Endodermal cell (in vitro differentiated cells): ENCODE measurements at regions not wholly inside any gene's neighbourhood (a gene's known extent, or its start where the extent isn't known, plus 50 kb on each side); places are given as distances from the start of the nearest gene placed in this dataset.
"Not testable (repeated sequence)": the region's sequence is repeated elsewhere in the genome, so short reads cannot be mapped to it uniquely, and the experiment has no call there.

Experiments
- DNase-seq: peaks from one replicate; pipeline ENCODE4 v3.0.0-alpha.2; 2017
- H3K27ac ChIP-seq: 2 replicates; pipeline ENCODE4 v1.5.1; 2013; ENCODE audit warnings: mild to moderate bottlenecking, low read depth, low read length, moderate library complexity
- H3K27me3 ChIP-seq: 2 replicates; pipeline ENCODE4 v1.6.1; 2013; ENCODE audit warnings: mild to moderate bottlenecking, low read length, moderate library complexity; ENCODE audit not compliant: insufficient read depth, control insufficient read depth, poor library complexity, severe bottlenecking
- H3K36me3 ChIP-seq: 2 replicates; pipeline ENCODE4 v1.7.0; 2013; ENCODE audit warnings: mild to moderate bottlenecking, low read length, moderate library complexity; ENCODE audit not compliant: control insufficient read depth, insufficient read depth
- H3K4me1 ChIP-seq: one replicate; pipeline ENCODE4 v1.7.0; 2013; ENCODE audit warnings: low read length; ENCODE audit not compliant: control insufficient read depth, insufficient read depth
- H3K4me3 ChIP-seq: 2 replicates; pipeline ENCODE4 v1.5.1; 2013; ENCODE audit warnings: mild to moderate bottlenecking, low read length, moderate library complexity
- H3K9ac ChIP-seq: 2 replicates; pipeline ENCODE4 v1.6.1; 2013; ENCODE audit warnings: mild to moderate bottlenecking, low read length, moderate library complexity; ENCODE audit not compliant: poor library complexity, severe bottlenecking; ENCODE audit errors: extremely low read depth
- H3K9me3 ChIP-seq: 2 replicates; pipeline ENCODE4 v1.6.1; 2013; ENCODE audit warnings: mild to moderate bottlenecking, low read length, moderate library complexity; ENCODE audit not compliant: control insufficient read depth
- H3K27ac Mint-ChIP-seq: 2 replicates; pipeline ENCODE4 v1.8.0; 2020; ENCODE audit warnings: mixed read lengths
- H3K27me3 Mint-ChIP-seq: 2 replicates; pipeline ENCODE4 v1.8.0; 2021; ENCODE audit warnings: mild to moderate bottlenecking, mixed read lengths; ENCODE audit not compliant: insufficient read depth
- H3K36me3 Mint-ChIP-seq: 2 replicates; pipeline ENCODE4 v1.8.0; 2020; ENCODE audit warnings: low read depth, mixed read lengths
- H3K4me1 Mint-ChIP-seq: 2 replicates; pipeline ENCODE4 v1.8.0; 2020; ENCODE audit warnings: mixed read lengths
- H3K4me3 Mint-ChIP-seq: 2 replicates; pipeline ENCODE4 v1.8.0; 2020; ENCODE audit warnings: mild to moderate bottlenecking, moderate library complexity, mixed read lengths
- H3K9me3 Mint-ChIP-seq: 2 replicates; pipeline ENCODE4 v1.8.0; 2020; ENCODE audit warnings: mild to moderate bottlenecking, mixed read lengths
- CTCF ChIP-seq: fragments of 200-600 bp; sonication (generic); conservative IDR thresholded peaks from 2 replicates; pipeline ENCODE4 v1.5.0; 2021; ENCODE audit warnings: antibody characterized with exemption, mild to moderate bottlenecking
- WGBS, 2 experiments: methylation state at CpG; one replicate each; pipeline versions ENCODE4 v1.1.5 to v1.1.7; 2013; ENCODE audit warnings: missing lambda C conversion rate in 2 of 2, mixed read lengths in 1 of 2; ENCODE audit not compliant: insufficient coverage in 1 of 2, insufficient read length in 1 of 2; 5-methylcytosine and 5-hydroxymethylcytosine counted together

DNA sequence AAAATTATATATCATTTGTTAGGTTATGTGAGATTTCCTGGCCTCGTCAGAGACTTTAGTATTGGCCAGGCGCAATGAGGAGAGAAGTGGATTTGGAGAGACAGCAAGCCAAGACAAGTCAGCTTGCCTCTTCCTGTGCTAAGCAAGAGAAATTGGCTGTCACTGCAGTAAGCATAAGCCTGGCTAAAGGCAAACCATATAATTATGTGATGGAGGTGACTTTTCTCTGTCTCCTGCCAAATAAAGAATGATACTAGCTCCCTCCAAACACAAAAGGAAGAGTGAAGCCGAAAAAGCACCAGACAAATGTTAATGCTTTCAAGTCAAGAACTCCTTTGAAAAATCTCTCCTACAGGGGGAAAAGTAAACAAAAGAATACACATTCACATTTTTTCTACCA, 2246.0 kb downstream of the ARAP2 start:
- Histone ChIP-seq H3K9me3 (no peaks in the 10 kb centered on the region), H3K27ac (no peak overlapping the region), H3K4me1 (no peaks in the 10 kb centered on the region), H3K27me3 (no peaks in the 10 kb centered on the region), H3K36me3 (no peaks in the 10 kb centered on the region), H3K4me3 (no peak overlapping the region), H3K9ac (no peak overlapping the region)
- no peak overlapping the region for H3K27ac Mint-ChIP-seq
- H3K4me1 Mint-ChIP-seq = peaks cover 5% of the 10 kb centered on the region
- DNase-seq = no peak
- 77% methylated on average over 3 of the region's 3 CpGs; no CpG with 5 or more reads in 1 of the 2 experiments for WGBS, 2 experiments
- H3K4me3 Mint-ChIP-seq = no peak overlapping the region
- H3K36me3 Mint-ChIP-seq = no peaks in the 10 kb centered on the region
- H3K9me3 Mint-ChIP-seq = no peaks in the 10 kb centered on the region
- H3K27me3 Mint-ChIP-seq = no peaks in the 10 kb centered on the region
- no peak for TF ChIP-seq CTCF

- Histone ChIP-seq H3K4me1 (no peaks in the 10 kb centered on the region), H3K4me3 (no peak overlapping the region), H3K27me3 (no peaks in the 10 kb centered on the region), H3K9ac (no peak overlapping the region), H3K27ac (no peak overlapping the region), H3K36me3 (no peaks in the 10 kb centered on the region), H3K9me3 (no peaks in the 10 kb centered on the region)
- WGBS, 2 experiments = 85 to 100% methylated on average over 1 to 3 of the region's 3 CpGs
- no peak overlapping the region for H3K4me3 Mint-ChIP-seq
- no peak for TF ChIP-seq CTCF
- DNase-seq = no peak
- no peak overlapping the region for H3K27ac Mint-ChIP-seq
- H3K9me3 Mint-ChIP-seq = no peaks in the 10 kb centered on the region
- H3K27me3 Mint-ChIP-seq = no peaks in the 10 kb centered on the region
- H3K36me3 Mint-ChIP-seq = no peaks in the 10 kb centered on the region
- H3K4me1 Mint-ChIP-seq = peaks cover 5% of the 10 kb centered on the region
Observed at GRCh38 chr4:34000356-34000755, 2244.0 kb downstream of the ARAP2 start.

DNA sequence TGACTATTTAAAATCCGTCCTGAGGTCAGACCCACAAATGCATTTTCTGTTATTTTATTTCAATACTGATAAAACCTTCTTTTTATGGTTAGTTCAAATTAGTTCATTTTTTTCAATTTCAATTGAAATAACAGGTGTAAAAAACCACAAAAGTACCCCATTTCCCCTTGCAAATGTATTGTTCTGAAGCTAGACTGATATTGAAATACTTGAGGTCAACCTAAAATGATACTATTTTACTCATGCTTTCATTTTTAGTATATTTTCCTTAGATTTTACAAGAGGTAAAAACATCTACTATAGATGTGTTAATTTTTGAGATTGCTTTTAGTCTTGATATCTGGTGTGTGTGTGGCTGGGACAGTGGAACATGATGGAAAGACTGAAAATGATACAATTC, 2237.8 kb downstream of the ARAP2 start:
- WGBS, 2 experiments = 91% methylated on average over 1 of the region's 1 CpG; no CpG with 5 or more reads in 1 of the 2 experiments
- not testable (repeated sequence) for H3K36me3 ChIP-seq, H3K27ac Mint-ChIP-seq, H3K9me3 ChIP-seq, H3K27me3 Mint-ChIP-seq, H3K27ac ChIP-seq, H3K9me3 Mint-ChIP-seq, H3K4me1 ChIP-seq, H3K4me3 Mint-ChIP-seq, H3K4me3 ChIP-seq, H3K36me3 Mint-ChIP-seq, H3K4me1 Mint-ChIP-seq, DNase-seq, H3K9ac ChIP-seq, H3K27me3 ChIP-seq

- no peak overlapping the region for H3K9ac ChIP-seq
- Mint-ChIP-seq H3K36me3 (no peaks in the 10 kb centered on the region), H3K27ac (no peak overlapping the region), H3K27me3 (no peaks in the 10 kb centered on the region), H3K9me3 (no peaks in the 10 kb centered on the region), H3K4me3 (no peak overlapping the region), H3K4me1 (no peaks in the 10 kb centered on the region)
- no peaks in the 10 kb centered on the region for H3K9me3 ChIP-seq
- no peaks in the 10 kb centered on the region for H3K4me1 ChIP-seq
- no CpG with 5 or more reads among the region's 1 CpG for WGBS, 2 experiments
- DNase-seq = no peak
- no peak for TF ChIP-seq CTCF
- H3K36me3 ChIP-seq = no peaks in the 10 kb centered on the region
- no peaks in the 10 kb centered on the region for H3K27me3 ChIP-seq
- no peak overlapping the region for H3K4me3 ChIP-seq
- no peak overlapping the region for H3K27ac ChIP-seq
Observed at GRCh38 chr4:34009951-34010350, 2234.4 kb downstream of the ARAP2 start.
